A549 (cell line): ENCODE measurements at regions not wholly inside any gene's neighbourhood (a gene's known extent, or its start where the extent isn't known, plus 50 kb on each side); places are given as distances from the start of the nearest gene placed in this dataset.

ENCODE experiments used
- ATAC-seq, 2 experiments: fragments of 200-7000 bp in 1 of 2; fragments of >200 bp in 1 of 2; cut with Nextera tagmentation in 1 of 2; cut with Tn5 transposase in 1 of 2; 3 replicates each; pipeline versions ENCODE4 v1.8.0 to v1.9.1; 2018 to 2020; ENCODE audit warnings: mild to moderate bottlenecking in 1 of 2, moderate library complexity in 1 of 2
- CTCF ChIA-PET: fragments of 300-600 bp; sonication (Branson Sonifier 250); formaldehyde crosslinking; extraction: SDS; loops from one replicate; lab custom pipeline; 2021; ENCODE audit warnings: antibody characterized with exemption, inconsistent platforms; lab: Yijun Ruan, JAX
- POLR2A ChIA-PET: fragments of 350-600 bp; formaldehyde crosslinking; extraction: SDS; loops from one replicate; lab custom pipeline; 2021; ENCODE audit warnings: antibody characterized with exemption, inconsistent platforms; lab: Yijun Ruan, JAX
- DNase-seq, 2 experiments: peaks; one replicate each; pipeline versions ENCODE4 v3.0.0 to v3.0.0-alpha.2; 2011 to 2016; ENCODE audit warnings: low read depth in 1 of 2, low spot score in 1 of 2
- FAIRE-seq: peaks from 2 replicates; lab custom pipeline; 2011; peaks lifted over from hg19 to GRCh38; lab: Jason Lieb, UNC
- H3K27ac ChIP-seq, 2 experiments: fragments of >200 bp; sonication (Bioruptor Twin); formaldehyde crosslinking; 3 replicates each; pipeline ENCODE4 v1.5.1; 2016 to 2017
- H3K4me1 ChIP-seq: fragments of >200 bp; sonication (Bioruptor Twin); formaldehyde crosslinking; 3 replicates; pipeline ENCODE4 v1.6.1; 2016
- H3K4me2 ChIP-seq: fragments of >200 bp; sonication (Bioruptor Twin); formaldehyde crosslinking; 3 replicates; pipeline ENCODE4 v1.6.1; 2016
- H3K4me3 ChIP-seq: fragments of >200 bp; sonication (Bioruptor Twin); formaldehyde crosslinking; 3 replicates; pipeline ENCODE4 v1.5.1; 2016
- H3K9me3 ChIP-seq: fragments of >200 bp; sonication (Bioruptor Twin); formaldehyde crosslinking; 3 replicates; pipeline ENCODE4 v1.6.1; 2016
- BHLHE40 ChIP-seq: IDR thresholded peaks from 2 replicates; pipeline ENCODE4 v1.6.1; 2012; ENCODE audit warnings: low read depth, low read length, inconsistent platforms
- EP300 ChIP-seq, 2 experiments: fragments of >200 bp; sonication (Bioruptor Twin); formaldehyde crosslinking; IDR thresholded peaks; 2 replicates in 1 of 2; 3 replicates in 1 of 2; pipeline ENCODE4 v1.6.1; 2016 to 2017
- ESRRA ChIP-seq: fragments of 150-350 bp; IDR thresholded peaks from 2 replicates; pipeline ENCODE4 v1.6.1; 2014; ENCODE audit warnings: mild to moderate bottlenecking, low read length, borderline replicate concordance
- FOSB ChIP-seq: fragments of 250-450 bp; sonication (Bioruptor Pico); IDR thresholded peaks from 2 replicates; pipeline ENCODE4 v1.5.0; 2020; ENCODE audit warnings: mild to moderate bottlenecking, moderate library complexity
- FOSL2 ChIP-seq, 2 experiments: fragments of 450-650 bp in 1 of 2; fragments of >200 bp in 1 of 2; sonication (Bioruptor Twin) in 1 of 2; formaldehyde crosslinking; IDR thresholded peaks; 2 replicates each; pipeline versions ENCODE4 v1.5.0 to v1.6.1; 2016 to 2020; ENCODE audit warnings: mild to moderate bottlenecking in 1 of 2, moderate library complexity in 1 of 2
- GATA3 ChIP-seq: IDR thresholded peaks from 2 replicates; pipeline ENCODE4 v1.6.1; 2012; ENCODE audit warnings: borderline replicate concordance
- HDAC2 ChIP-seq: fragments of 200-600 bp; sonication (generic); IDR thresholded peaks from 2 replicates; pipeline ENCODE4 v1.6.1; 2016
- HOXB5 ChIP-seq: fragments of 250-450 bp; sonication (Bioruptor Pico); IDR thresholded peaks from 2 replicates; pipeline ENCODE4 v1.5.0; 2020; ENCODE audit warnings: mild to moderate bottlenecking, moderate library complexity
- KDM1A ChIP-seq: fragments of 200-600 bp; sonication (generic); IDR thresholded peaks from 2 replicates; pipeline ENCODE4 v1.6.1; 2016; ENCODE audit warnings: low read depth, mild to moderate bottlenecking
- MAZ ChIP-seq: fragments of 150-350 bp; IDR thresholded peaks from 2 replicates; pipeline ENCODE4 v1.6.1; 2014; ENCODE audit warnings: antibody characterized with exemption, low read depth, low read length, borderline replicate concordance
- NPAS2 ChIP-seq: fragments of 250-450 bp; sonication (Bioruptor Pico); IDR thresholded peaks from 2 replicates; pipeline ENCODE4 v1.8.0; 2022; ENCODE audit warnings: mild to moderate bottlenecking, moderate library complexity, borderline replicate concordance
- PHF8 ChIP-seq: fragments of 200-600 bp; sonication (generic); IDR thresholded peaks from 2 replicates; pipeline ENCODE4 v1.6.1; 2016; ENCODE audit warnings: low read depth, mild to moderate bottlenecking, antibody characterized with exemption, moderate library complexity, borderline replicate concordance
- POLR2AphosphoS2 ChIP-seq: conservative IDR thresholded peaks from 2 replicates; pipeline ENCODE4 v1.6.1; 2012; ENCODE audit warnings: low read length, improper control_type of control experiment, inconsistent platforms
- RCOR1 ChIP-seq: fragments of 150-350 bp; IDR thresholded peaks from 2 replicates; pipeline ENCODE4 v1.6.1; 2014; ENCODE audit warnings: antibody characterized with exemption, low read length, low read depth
- RFX5 ChIP-seq: fragments of 450-650 bp; IDR thresholded peaks from 2 replicates; pipeline ENCODE4 v1.7.1; 2014; ENCODE audit warnings: antibody characterized with exemption, mild to moderate bottlenecking, moderate library complexity
- SREBF2 ChIP-seq: fragments of 450-650 bp; IDR thresholded peaks from 2 replicates; pipeline ENCODE4 v1.6.1; 2014; ENCODE audit warnings: mild to moderate bottlenecking, moderate library complexity
- TP53 ChIP-seq: fragments of 250-450 bp; sonication (Bioruptor Pico); IDR thresholded peaks from 2 replicates; pipeline ENCODE4 v1.5.0; 2021; ENCODE audit warnings: mild to moderate bottlenecking, moderate library complexity
- ZNF302 ChIP-seq: fragments of 250-450 bp; sonication (Bioruptor Pico); IDR thresholded peaks from 2 replicates; pipeline ENCODE4 v1.9.0; 2021; ENCODE audit warnings: inconsistent platforms, mild to moderate bottlenecking, moderate library complexity
- WGBS: methylation state at CpG from one replicate; pipeline ENCODE4 v1.1.6; 2017; ENCODE audit errors: missing lambda C conversion rate; 5-methylcytosine and 5-hydroxymethylcytosine counted together
- TF ChIP-seq, protein P1 (sequence below): fragments of >200 bp; sonication (Bioruptor Twin); formaldehyde crosslinking; IDR thresholded peaks from 3 replicates; pipeline ENCODE4 v1.5.1; 2016
- TF ChIP-seq, protein P2 (sequence below): IDR thresholded peaks from 2 replicates; pipeline ENCODE4 v1.6.1; 2012; ENCODE audit warnings: low read depth, borderline replicate concordance
- TF ChIP-seq, protein P3 (sequence below): fragments of 250-450 bp; sonication (Bioruptor Pico); IDR thresholded peaks from 2 replicates; pipeline ENCODE4 v1.5.0; 2021; ENCODE audit warnings: mild to moderate bottlenecking, moderate library complexity, borderline replicate concordance
- TF ChIP-seq, protein P4 (sequence below): fragments of >200 bp; sonication (Bioruptor Twin); formaldehyde crosslinking; IDR thresholded peaks from 3 replicates; pipeline ENCODE4 v1.6.1; 2016
- TF ChIP-seq, protein P5 (sequence below): fragments of 450-650 bp; IDR thresholded peaks from 2 replicates; pipeline ENCODE4 v1.6.1; 2014; ENCODE audit warnings: antibody characterized with exemption
- TF ChIP-seq, protein P6 (sequence below): fragments of >200 bp; sonication (Bioruptor Twin); formaldehyde crosslinking; IDR thresholded peaks from 2 replicates; pipeline ENCODE4 v1.6.1; 2016

DNA sequence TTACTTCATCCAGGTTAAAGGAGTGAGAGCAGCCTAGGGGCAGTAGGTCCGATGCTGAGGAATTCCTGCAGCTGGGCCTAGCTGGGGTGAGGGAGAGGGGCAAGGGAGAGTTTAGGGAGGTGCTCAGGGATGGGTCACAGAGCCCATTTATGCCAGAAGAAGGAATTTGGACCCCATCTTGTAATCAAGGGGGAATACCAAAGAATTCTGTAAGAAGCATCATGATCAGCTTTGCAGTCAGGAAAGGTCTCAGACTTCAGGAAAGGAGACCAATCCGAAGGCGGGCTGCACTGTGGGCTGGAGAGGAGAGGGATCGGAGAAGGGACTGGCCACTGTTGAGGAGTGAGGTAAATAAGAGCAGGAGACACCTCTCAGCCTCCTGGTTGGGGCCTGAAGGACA lies 566.6 kb upstream of the MGMT start:
- no peak overlapping the region for H3K4me3 ChIP-seq
- no peak overlapping the region for H3K4me2 ChIP-seq
- CTCF ChIA-PET: no interaction called here
- POLR2A ChIA-PET: no interaction called here
- no peak overlapping the region for H3K27ac ChIP-seq
- no peaks in the 10 kb centered on the region for H3K4me1 ChIP-seq
- FAIRE-seq (no peak), DNase-seq (no peak), ATAC-seq (no peak)
- no peaks in the 10 kb centered on the region for H3K9me3 ChIP-seq
- TF ChIP-seq, protein P1, sequence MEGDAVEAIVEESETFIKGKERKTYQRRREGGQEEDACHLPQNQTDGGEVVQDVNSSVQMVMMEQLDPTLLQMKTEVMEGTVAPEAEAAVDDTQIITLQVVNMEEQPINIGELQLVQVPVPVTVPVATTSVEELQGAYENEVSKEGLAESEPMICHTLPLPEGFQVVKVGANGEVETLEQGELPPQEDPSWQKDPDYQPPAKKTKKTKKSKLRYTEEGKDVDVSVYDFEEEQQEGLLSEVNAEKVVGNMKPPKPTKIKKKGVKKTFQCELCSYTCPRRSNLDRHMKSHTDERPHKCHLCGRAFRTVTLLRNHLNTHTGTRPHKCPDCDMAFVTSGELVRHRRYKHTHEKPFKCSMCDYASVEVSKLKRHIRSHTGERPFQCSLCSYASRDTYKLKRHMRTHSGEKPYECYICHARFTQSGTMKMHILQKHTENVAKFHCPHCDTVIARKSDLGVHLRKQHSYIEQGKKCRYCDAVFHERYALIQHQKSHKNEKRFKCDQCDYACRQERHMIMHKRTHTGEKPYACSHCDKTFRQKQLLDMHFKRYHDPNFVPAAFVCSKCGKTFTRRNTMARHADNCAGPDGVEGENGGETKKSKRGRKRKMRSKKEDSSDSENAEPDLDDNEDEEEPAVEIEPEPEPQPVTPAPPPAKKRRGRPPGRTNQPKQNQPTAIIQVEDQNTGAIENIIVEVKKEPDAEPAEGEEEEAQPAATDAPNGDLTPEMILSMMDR: no peak
- no peak for TF ChIP-seq MAZ
- WGBS: 0% methylated on average over 4 of the region's 4 CpGs

DNA sequence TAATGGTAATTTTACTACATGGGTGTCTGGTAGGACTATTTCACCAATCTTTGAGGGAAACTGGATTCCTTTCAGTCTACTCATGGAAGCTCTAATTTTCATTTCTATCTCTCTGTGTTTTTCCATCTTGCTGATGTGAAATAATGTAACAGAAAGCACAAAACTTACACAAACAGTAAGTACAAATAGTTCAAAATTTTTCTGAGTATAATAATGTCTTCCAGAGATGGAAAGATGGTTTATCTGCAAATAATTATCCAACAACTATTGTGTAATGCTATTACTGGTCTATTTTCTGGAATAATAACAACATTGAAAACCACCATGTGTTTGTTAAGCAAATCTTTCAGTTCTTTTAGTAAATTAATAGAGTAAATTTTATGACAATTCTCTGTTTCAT lies 565.8 kb upstream of the MGMT start:
- POLR2A ChIA-PET: no interaction called here
- TF ChIP-seq FOSB (no peak), GATA3 (no peak), KDM1A (no peak), PHF8 (no peak), BHLHE40 (no peak), POLR2AphosphoS2 (no peak), EP300 (IDR thresholded peaks at IDR 0.05) (no peak), RFX5 (no peak), TP53 (CRISPR knock-in tag) (no peak), ZNF302 (CRISPR knock-in tag) (no peak), SREBF2 (no peak)
- TF ChIP-seq, protein P2, sequence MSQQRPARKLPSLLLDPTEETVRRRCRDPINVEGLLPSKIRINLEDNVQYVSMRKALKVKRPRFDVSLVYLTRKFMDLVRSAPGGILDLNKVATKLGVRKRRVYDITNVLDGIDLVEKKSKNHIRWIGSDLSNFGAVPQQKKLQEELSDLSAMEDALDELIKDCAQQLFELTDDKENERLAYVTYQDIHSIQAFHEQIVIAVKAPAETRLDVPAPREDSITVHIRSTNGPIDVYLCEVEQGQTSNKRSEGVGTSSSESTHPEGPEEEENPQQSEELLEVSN: no peak
- ATAC-seq: no peak

DNA sequence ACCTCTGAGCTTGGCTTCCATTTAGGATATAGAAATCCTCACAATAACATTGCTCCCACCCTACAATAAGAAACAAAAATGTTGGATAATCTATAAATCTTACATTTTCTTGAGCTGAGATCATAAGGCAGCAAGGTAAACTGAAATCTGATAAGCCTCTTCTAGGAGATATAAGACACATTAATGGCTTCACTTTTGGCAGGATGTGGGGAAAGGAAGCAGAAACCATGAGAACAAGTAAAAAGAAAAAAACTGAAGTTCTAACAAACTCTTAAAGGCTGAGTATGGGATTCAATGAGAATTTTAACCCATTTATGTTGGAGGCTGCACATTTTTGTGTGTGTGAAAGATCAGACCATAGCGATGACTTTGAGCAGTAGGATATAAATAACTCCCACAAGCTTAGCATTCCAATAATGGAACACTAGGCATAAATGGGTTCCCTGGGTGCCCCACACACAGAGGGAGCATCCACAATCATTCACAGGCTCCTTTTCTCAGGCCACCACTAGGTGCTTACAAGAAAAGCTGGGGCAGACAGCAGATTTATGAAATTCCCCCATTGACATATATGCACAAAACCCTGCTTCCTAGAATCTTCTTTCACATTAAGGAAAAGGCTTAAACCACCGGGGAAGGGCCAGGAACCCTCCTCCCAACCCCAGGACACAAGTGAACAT lies 564.9 kb upstream of the MGMT start:
- Histone ChIP-seq H3K4me3 (no peak overlapping the region), H3K4me2 (no peak overlapping the region), H3K27ac (no peak overlapping the region), H3K9me3 (no peaks in the 10 kb centered on the region), H3K4me1 (no peaks in the 10 kb centered on the region)
- TF ChIP-seq ESRRA: no peak
- no peak for TF ChIP-seq TP53 (CRISPR knock-in tag)
- no peak for TF ChIP-seq GATA3
- no peak for TF ChIP-seq POLR2AphosphoS2
- TF ChIP-seq, protein P3, sequence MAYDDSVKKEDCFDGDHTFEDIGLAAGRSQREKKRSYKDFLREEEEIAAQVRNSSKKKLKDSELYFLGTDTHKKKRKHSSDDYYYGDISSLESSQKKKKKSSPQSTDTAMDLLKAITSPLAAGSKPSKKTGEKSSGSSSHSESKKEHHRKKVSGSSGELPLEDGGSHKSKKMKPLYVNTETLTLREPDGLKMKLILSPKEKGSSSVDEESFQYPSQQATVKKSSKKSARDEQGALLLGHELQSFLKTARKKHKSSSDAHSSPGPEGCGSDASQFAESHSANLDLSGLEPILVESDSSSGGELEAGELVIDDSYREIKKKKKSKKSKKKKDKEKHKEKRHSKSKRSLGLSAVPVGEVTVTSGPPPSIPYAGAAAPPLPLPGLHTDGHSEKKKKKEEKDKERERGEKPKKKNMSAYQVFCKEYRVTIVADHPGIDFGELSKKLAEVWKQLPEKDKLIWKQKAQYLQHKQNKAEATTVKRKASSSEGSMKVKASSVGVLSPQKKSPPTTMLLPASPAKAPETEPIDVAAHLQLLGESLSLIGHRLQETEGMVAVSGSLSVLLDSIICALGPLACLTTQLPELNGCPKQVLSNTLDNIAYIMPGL (CRISPR knock-in tag): no peak
- TF ChIP-seq PHF8: no peak
- no peak for TF ChIP-seq HOXB5 (CRISPR knock-in tag)
- no peak for TF ChIP-seq RCOR1
- TF ChIP-seq NPAS2 (CRISPR knock-in tag): no peak
- no peak for TF ChIP-seq ZNF302 (CRISPR knock-in tag)
- TF ChIP-seq, protein P4, sequence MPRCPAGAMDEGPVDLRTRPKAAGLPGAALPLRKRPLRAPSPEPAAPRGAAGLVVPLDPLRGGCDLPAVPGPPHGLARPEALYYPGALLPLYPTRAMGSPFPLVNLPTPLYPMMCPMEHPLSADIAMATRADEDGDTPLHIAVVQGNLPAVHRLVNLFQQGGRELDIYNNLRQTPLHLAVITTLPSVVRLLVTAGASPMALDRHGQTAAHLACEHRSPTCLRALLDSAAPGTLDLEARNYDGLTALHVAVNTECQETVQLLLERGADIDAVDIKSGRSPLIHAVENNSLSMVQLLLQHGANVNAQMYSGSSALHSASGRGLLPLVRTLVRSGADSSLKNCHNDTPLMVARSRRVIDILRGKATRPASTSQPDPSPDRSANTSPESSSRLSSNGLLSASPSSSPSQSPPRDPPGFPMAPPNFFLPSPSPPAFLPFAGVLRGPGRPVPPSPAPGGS: no peak
- TF ChIP-seq, protein P5, sequence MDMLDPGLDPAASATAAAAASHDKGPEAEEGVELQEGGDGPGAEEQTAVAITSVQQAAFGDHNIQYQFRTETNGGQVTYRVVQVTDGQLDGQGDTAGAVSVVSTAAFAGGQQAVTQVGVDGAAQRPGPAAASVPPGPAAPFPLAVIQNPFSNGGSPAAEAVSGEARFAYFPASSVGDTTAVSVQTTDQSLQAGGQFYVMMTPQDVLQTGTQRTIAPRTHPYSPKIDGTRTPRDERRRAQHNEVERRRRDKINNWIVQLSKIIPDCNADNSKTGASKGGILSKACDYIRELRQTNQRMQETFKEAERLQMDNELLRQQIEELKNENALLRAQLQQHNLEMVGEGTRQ: no peak
- no peak for TF ChIP-seq HDAC2
- TF ChIP-seq, protein P6, sequence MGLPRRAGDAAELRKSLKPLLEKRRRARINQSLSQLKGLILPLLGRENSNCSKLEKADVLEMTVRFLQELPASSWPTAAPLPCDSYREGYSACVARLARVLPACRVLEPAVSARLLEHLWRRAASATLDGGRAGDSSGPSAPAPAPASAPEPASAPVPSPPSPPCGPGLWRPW: no peak
- no peak for TF ChIP-seq FOSL2 (IDR thresholded peaks at IDR 0.05)
- TF ChIP-seq FOSL2 (CRISPR knock-in tag; IDR thresholded peaks at IDR 0.05): no peak
- WGBS: 14% methylated on average over 2 of the region's 2 CpGs
- POLR2A ChIA-PET: no interaction called here
- ATAC-seq (no peak), DNase-seq (no peak), FAIRE-seq (no peak)
- CTCF ChIA-PET: no interaction called here

More for the DNA sequence above, 565.8 kb upstream of the MGMT start:
- Histone ChIP-seq H3K4me1 (no peaks in the 10 kb centered on the region), H3K9me3 (no peaks in the 10 kb centered on the region), H3K4me3 (no peak overlapping the region), H3K27ac (no peak overlapping the region), H3K4me2 (no peak overlapping the region)
- no peak for DNase-seq
- no peak for FAIRE-seq
- CTCF ChIA-PET: no interaction called here
